OCI-LY3 (cell line): ENCODE measurements at regions not wholly inside any gene's neighbourhood (a gene's known extent, or its start where the extent isn't known, plus 50 kb on each side); places are given as distances from the start of the nearest gene placed in this dataset.

ENCODE experiments used
- H2AFZ ChIP-seq: fragments of 200-600, 300-600 bp; shearing (Covaris generic); 2 replicates; pipeline ENCODE4 v1.6.0; 2014; ENCODE audit warnings: antibody characterized with exemption, low read depth, low read length
- H3K27ac ChIP-seq: fragments of 200-600, 300-600 bp; sonication (generic); 2 replicates; pipeline ENCODE4 v1.5.1; 2014; ENCODE audit warnings: mild to moderate bottlenecking, low read length, moderate library complexity, mixed read lengths
- H3K27me3 ChIP-seq: fragments of 200-600, 300-600 bp; sonication (generic); 2 replicates; pipeline ENCODE4 v1.6.1; 2014; ENCODE audit warnings: low read depth, low read length, mixed read lengths
- H3K36me3 ChIP-seq: fragments of 200-600, 300-600 bp; sonication (generic); replicated peaks from 2 replicates; pipeline ENCODE3; 2014; ENCODE audit warnings: low read depth, low read length, mixed read lengths
- H3K4me1 ChIP-seq: fragments of 300-600, 200-600 bp; sonication (generic); 2 replicates; pipeline ENCODE4 v1.6.1; 2014; ENCODE audit warnings: low read length, mixed read lengths
- H3K4me2 ChIP-seq: fragments of 200-600, 300-600 bp; sonication (generic); 2 replicates; pipeline ENCODE4 v1.6.1; 2014; ENCODE audit warnings: low read length, mixed read lengths
- H3K4me3 ChIP-seq: fragments of 300-600, 200-600 bp; sonication (generic); 2 replicates; pipeline ENCODE4 v1.5.1; 2014; ENCODE audit warnings: antibody characterized with exemption, mild to moderate bottlenecking, low read length, moderate library complexity
- H3K79me2 ChIP-seq: fragments of 300-600, 200-600 bp; shearing (Covaris generic); 2 replicates; pipeline ENCODE4 v1.6.1; 2014; ENCODE audit warnings: mild to moderate bottlenecking, low read length, mixed read lengths
- H3K9ac ChIP-seq: fragments of 300-600, 200-600 bp; shearing (Covaris generic); 2 replicates; pipeline ENCODE4 v1.6.0; 2014; ENCODE audit warnings: mild to moderate bottlenecking, low read length, moderate library complexity
- H3K9me3 ChIP-seq: fragments of 200-600, 300-600 bp; shearing (Covaris generic); 2 replicates; pipeline ENCODE4 v1.6.1; 2014; ENCODE audit warnings: low read length, mixed read lengths; ENCODE audit not compliant: insufficient read depth
- H4K20me1 ChIP-seq: fragments of 200-600, 300-600 bp; sonication (generic); 2 replicates; pipeline ENCODE4 v1.6.1; 2016; ENCODE audit warnings: low read length, mixed read lengths; ENCODE audit not compliant: insufficient read depth
- CTCF ChIP-seq: fragments of 200-600, 300-600 bp; sonication (generic); IDR thresholded peaks from 2 replicates; pipeline ENCODE4 v1.5.1; 2014; ENCODE audit warnings: antibody characterized with exemption, low read length, low read depth
- EZH2phosphoT487 ChIP-seq: fragments of 200-600 bp; shearing (Covaris generic); IDR thresholded peaks from 2 replicates; pipeline ENCODE4 v1.6.1; 2018; ENCODE audit warnings: antibody characterized with exemption, mixed run types, low read depth

- no peak overlapping the region for H3K4me2 ChIP-seq
- no peaks in the 10 kb centered on the region for H3K9me3 ChIP-seq
- no peaks in the 10 kb centered on the region for H3K4me1 ChIP-seq
- H3K36me3 ChIP-seq = no peaks in the 10 kb centered on the region
- H4K20me1 ChIP-seq = no peaks in the 10 kb centered on the region
- no peaks in the 10 kb centered on the region for H3K79me2 ChIP-seq
- no peak overlapping the region for H3K4me3 ChIP-seq
- no peak overlapping the region for H3K27ac ChIP-seq
- H3K9ac ChIP-seq = no peak overlapping the region
- no peak overlapping the region for H2AFZ ChIP-seq
- H3K27me3 ChIP-seq = peaks cover 7% of the 10 kb centered on the region; the same call in 1 of the 2 replicates
- TF ChIP-seq CTCF (no peak), EZH2phosphoT487 (no peak)
Measured at GRCh38 chr6:17033746-17034145, 68.1 kb upstream of the STMND1 start.

DNA sequence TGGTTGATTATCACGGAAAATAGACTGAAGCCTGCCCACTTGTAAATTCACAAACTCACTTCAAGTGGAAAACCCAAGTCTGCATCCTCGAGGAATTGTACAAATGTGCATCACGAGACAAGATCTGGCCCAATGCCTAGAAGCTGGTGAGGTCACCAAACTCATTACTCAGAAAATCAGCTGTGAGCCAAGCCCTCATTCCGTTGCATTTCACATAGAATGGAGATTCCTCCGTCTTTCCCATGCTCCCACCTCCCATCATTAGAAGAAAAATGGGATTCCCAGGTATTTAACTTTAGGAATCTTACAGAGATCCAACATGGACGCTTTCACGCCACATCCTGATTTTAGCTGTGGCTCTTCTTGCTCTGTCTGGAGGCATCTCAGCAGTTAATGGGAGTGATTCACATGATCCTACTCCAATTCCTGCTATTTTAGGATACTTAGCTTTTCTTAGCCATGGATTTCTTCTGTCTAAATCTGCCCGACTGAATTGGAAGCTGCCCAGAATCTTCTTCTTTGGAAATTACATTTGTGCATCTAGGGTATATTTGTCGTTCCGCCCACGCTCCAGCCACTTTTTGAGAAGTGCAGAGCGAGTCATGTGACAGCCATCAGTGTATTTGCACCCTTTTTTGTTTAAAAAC is 68.7 kb upstream of the STMND1 start:
- no peak overlapping the region for H3K4me3 ChIP-seq
- H3K36me3 ChIP-seq = no peaks in the 10 kb centered on the region
- TF ChIP-seq CTCF (no peak), EZH2phosphoT487 (no peak)
- no peaks in the 10 kb centered on the region for H4K20me1 ChIP-seq
- no peak overlapping the region for H3K4me2 ChIP-seq
- no peaks in the 10 kb centered on the region for H3K4me1 ChIP-seq
- no peak overlapping the region for H3K9ac ChIP-seq
- no peak overlapping the region for H2AFZ ChIP-seq
- no peaks in the 10 kb centered on the region for H3K79me2 ChIP-seq
- H3K27ac ChIP-seq = no peak overlapping the region
- no peaks in the 10 kb centered on the region for H3K9me3 ChIP-seq
- H3K27me3 ChIP-seq = peaks cover 7% of the 10 kb centered on the region; the same call in 1 of the 2 replicates

DNA sequence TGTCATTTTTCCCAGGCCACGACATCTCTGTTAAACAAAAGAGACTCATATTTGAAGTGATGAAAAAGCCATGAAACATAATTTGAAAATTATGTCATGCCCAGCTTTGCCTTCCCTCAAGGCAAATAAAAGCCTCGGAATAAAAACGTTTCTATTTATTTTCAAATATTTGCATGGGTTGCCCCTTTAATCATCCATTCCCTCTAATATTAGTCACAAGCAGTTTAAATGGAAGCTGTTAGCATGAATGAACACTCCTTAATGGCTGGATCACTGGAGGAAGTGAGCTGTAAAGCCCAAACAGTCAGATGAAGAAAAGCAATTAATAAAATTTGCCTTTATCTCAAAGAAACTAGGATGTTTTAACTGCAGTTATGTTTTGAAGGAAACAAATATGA is 69.3 kb upstream of the STMND1 start:
- Histone ChIP-seq H3K9ac (no peak overlapping the region), H3K27ac (no peak overlapping the region), H3K4me3 (no peak overlapping the region), H3K27me3 (peaks cover 12% of the 10 kb centered on the region; the same call in 1 of the 2 replicates), H3K9me3 (no peaks in the 10 kb centered on the region), H3K4me1 (no peaks in the 10 kb centered on the region), H4K20me1 (no peaks in the 10 kb centered on the region), H3K36me3 (no peaks in the 10 kb centered on the region), H3K4me2 (no peak overlapping the region), H3K79me2 (no peaks in the 10 kb centered on the region), H2AFZ (no peak overlapping the region)
- TF ChIP-seq EZH2phosphoT487 (no peak), CTCF (no peak)

DNA sequence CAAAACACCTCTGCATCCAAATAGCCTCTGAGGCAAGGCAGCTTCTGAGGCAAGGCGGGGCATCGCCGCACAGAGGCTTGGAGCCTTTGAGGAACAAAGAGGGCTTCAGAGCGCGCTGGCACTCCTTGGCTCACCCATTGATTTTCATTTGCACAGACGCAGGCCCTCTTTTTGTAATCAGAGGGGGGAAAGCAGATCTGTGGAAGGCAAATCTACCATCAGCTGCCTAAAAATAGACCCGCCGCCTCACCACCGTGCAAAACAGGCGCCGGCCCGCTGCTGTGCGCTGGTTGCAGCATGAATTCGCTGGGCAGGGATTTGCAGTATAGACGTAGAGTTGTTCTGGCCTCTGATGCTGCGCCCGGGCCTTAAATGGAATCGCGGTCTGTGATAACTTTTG is 69.9 kb upstream of the STMND1 start:
- no peaks in the 10 kb centered on the region for H3K9me3 ChIP-seq
- H3K4me3 ChIP-seq = no peak overlapping the region
- H3K79me2 ChIP-seq = no peaks in the 10 kb centered on the region
- no peak overlapping the region for H2AFZ ChIP-seq
- H3K4me2 ChIP-seq = no peak overlapping the region
- H4K20me1 ChIP-seq = no peaks in the 10 kb centered on the region
- H3K27me3 ChIP-seq = peaks cover 17% of the 10 kb centered on the region
- no peak overlapping the region for H3K9ac ChIP-seq
- no peaks in the 10 kb centered on the region for H3K36me3 ChIP-seq
- no peak overlapping the region for H3K27ac ChIP-seq
- TF ChIP-seq EZH2phosphoT487 (no peak), CTCF (no peak)
- no peaks in the 10 kb centered on the region for H3K4me1 ChIP-seq
